HG02885 (cell line): ENCODE measurements at regions not wholly inside any gene's neighbourhood (a gene's known extent, or its start where the extent isn't known, plus 50 kb on each side); places are given as distances from the start of the nearest gene placed in this dataset.

Experiments
- ATAC-seq: cut with Tn5 transposase; IDR thresholded peaks from one replicate; pipeline ENCODE4 v1.9.1; 2021; ENCODE audit warnings: mild to moderate bottlenecking; ENCODE audit not compliant: unreplicated experiment, poor library complexity

DNA sequence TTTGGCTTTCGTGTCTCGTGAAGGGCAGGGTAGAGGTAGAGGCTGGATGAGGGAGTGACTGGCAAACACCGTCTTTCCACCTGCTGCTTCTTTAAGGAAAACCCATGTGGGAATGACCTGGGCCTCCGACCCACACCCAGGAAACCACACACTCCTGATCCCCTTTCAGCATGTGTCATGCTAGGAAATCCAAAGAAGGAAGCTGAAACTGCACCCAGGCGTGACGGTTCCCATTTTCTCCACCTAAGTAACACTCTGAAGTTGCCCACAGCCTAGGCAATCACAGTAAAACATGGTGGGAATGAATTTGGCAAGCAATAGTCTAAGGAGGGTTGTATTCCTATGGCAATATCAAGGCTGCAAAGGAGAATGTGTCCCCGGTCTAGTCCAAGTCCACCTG is 538.4 kb upstream of the NOX3 start:
- ATAC-seq = no peak

DNA sequence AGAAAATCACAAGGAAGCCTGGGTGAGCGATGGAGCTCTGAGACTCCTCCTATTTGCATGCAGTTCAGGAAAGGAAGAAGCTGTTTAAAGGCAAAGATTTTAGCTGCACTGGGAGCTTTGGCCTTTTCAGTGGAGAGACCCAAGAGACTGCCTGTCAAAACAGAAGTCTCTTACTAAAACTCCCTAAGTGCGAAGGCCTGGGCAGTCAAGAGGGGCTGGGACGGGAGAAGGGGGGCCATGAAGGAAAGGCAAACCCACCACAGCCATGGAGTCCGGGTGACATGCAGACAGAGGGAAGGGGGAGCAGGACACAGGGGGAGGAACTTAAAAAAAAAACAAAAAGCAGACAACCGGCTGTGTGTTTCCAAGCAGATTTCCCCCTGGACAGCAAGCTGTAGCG is 537.6 kb upstream of the NOX3 start:
- ATAC-seq = no peak

DNA sequence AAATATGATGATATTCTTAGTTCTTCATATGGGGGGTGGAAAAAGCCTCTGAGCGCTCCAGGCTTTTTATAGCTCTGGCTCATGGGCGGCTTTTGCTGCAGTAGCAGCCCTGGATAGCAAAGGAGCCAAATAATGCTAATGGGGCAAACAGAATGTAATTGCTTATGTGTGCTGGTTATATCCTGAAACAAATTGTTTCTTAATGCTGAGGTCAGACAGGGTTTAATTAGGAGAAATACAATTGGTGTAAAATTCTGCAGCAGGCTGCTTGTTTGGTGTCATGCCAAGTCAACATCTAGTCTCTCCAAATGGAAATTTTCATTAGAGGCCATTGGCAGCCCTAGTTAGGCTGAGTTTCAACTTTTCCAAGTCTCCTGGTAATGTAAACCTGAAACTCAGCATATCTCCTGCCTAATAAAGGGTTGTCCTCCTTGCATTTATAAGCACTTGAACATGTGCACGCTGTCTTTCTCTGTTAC is 530.1 kb upstream of the NOX3 start:
- no peak for ATAC-seq

DNA sequence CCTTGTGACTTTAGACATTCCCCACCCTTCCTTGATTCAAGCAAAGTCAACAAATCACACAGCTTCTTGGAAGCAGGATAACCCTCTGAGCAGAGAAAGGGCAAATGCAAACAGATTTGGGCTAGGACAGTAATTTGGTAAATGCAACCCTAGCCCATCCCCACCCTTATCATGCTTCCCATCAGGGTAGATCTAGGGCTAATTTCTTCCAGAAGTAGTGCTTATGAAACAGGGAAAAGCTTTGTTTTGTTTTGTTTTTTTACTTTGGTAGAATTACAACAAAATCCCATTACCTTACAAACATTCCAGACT is 525.1 kb upstream of the NOX3 start:
- ATAC-seq = no peak

DNA sequence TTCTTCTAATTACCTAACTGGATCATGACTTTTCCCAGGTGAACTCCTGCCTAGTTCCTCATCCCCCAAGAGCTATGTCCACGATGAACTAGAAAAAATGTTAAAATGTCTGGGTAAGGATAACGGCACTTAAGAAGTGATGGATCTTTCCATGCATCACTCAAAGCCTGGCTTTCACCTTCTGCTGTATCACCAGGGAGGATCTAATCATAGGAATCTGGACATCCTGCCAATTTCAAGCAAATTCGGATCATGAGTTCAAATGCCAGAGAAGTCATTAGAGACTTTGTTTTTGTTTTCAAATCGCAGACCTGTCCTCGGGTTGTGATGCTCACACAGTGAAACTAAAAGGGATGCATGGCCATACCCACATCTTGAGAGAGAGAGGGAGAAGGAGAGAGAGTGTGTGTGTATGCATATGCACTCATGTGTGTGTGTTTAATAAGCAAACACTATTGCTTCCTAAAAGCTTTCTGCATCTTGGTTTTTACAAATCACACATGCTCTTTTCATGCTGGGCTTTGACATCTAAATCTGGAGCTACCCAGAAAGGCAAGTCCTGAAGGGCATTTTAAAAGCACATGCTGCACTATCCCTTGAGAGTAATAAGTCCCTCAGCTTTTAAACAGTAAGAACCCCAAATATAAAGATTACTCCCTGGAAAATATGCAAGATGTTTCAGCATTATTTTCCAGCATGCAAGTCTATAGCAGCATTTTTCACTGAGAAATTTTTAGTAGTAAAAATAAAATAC is 524.6 kb upstream of the NOX3 start:
- no peak for ATAC-seq

DNA sequence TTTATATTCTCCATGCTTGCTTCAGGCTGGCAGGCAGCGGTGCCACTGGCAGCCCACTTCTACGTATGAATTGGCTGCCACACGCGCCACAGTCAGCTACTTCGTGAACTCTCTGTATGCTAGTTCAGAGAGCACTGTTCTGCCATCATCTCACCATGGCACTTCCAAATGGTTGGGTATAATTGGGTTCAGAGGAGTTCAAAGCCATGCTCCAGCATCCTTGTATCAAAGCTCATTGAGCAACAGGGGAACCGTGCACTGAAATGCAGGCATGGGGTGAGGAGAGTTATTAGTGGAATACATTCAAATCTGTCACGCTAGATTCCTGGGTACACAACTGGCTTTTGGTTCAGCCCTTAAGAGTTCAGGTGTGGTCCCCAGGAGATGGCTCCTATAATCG is 519.9 kb upstream of the NOX3 start:
- no peak for ATAC-seq

DNA sequence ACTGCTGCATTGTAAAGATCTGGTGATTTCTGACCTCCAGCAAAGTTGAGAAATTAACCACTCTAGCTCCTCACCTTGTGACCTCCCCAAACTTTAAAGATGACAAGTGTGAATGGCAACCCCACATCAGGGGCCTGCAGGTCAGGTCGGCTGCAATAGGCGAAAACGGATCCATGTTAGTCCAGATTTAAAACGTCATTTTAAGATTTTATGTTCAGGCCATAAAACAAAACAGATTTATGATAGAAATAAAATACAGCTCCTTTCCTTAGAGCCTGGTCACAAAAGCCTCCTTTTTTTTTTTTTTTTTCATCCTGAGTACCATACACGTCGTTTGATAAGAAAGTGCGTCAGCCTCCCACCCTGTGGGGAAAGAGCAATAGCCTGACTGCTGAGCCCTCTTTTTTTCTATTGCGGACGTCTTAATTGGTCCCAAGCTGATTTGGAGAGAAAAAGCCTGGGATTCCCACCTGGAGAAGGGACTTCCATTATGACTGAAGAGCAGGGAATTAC is 519.2 kb upstream of the NOX3 start:
- ATAC-seq = no peak

DNA sequence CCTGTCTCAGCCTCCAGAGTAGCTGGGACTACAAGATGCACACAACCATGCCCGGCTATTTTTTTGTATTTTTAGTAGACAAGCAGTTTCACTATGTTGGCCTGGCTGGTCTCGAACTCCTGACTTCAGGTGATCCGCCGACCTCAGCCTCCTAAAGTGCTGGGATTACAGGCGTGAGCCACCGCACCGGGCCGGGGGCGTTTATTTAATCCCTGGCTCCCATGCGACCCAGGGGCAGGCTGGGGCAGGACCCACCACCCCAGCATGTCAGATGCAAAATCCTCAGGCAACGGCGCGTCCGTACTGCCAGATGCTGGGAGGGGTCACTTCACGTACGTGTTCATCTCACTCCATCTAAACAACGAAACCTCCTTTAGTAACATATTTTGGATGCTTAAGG is 518.7 kb upstream of the NOX3 start:
- no peak for ATAC-seq

DNA sequence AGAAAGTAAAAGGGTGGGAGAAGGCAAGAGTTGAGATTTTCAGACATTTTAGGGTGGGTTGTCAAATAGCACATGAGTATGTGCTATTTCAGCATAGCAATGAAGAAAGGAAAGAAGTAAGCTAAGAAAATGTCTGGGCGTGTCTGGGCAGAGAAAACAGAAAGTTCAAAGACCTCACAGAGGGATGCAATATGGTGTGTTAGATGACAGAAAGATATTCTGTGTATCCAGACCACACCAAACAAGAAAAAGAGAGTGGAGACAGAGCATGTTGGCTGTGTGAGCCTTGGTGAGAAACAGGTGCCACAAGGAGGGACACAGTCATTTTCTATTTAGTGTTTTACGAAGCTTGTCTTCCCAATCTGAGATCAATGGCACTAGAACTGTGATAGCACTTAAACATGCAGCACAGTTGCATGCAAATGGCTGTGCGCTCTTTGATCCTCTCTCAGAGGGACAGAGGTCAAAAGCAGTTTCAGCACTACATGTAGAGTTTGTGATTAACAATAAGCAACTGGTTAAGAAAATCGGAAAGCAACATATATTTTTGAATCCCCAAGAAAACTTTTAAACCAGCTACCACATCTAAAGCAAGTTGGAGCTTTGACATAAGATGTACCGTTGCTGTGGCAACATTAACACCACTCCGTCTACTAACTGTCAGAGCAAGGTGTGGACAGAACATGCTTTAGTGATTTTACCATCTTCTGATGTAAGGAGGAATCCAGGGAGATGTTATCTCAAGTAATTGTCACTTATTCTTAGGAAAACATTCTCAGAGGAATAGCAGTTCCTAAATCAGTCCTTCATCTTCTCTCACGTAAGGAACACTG is 515.5 kb upstream of the NOX3 start:
- ATAC-seq = no peak

DNA sequence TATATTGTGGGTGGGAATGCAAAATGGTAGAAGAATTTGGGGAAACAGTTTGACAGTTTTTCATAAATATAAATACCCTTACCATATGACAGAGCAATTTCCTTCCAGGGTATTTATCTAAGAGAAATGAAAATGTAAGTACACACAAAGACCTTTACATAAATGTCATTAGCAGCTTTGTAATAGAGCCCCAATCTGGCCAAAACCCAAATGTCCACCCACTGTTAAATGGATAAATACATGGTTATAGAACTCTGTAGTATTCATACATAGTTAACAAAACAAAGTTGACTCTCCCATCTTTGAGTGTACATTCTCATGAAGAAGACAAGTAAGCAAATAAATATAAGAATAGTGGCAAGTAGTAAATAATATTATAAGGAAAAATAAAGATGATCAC is 514.8 kb upstream of the NOX3 start:
- no peak for ATAC-seq

DNA sequence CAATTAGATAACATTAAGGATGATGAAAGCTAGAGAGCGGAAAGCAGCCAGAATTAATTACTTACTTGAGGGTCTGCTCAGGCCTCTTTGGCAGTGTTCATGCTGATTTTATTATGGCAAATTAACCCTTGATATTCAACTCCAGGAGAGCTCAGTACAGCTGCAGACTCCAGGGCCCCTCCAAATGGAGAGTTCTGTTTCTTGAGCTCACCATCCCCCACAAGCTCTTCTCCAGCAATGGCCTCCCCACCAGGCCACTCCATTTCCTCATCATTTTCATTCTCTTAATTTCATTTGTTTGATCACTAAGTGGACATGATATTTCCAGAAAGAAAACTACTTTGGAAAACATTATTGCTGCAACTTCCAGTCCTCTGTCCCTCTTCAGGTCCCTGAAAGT is 513.3 kb upstream of the NOX3 start:
- no peak for ATAC-seq

DNA sequence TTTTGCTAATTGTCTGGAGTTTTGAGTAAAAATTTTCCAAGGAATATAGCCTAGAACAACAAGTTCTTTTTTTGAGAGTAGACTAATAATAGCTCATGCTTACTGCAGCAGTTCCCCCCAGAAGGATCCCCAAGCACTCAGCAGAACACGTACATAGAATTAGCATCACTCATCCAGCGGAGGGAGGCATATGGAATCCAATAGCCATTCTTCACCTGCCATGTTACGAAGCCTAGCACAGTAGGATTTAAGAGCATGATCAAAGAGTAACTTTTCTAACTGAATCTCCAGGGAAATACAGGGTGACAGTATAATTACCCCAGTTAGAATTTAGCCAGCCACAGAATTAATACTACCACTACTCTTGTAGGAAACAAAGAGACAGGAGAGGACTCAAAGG is 511.7 kb upstream of the NOX3 start:
- ATAC-seq = no peak

DNA sequence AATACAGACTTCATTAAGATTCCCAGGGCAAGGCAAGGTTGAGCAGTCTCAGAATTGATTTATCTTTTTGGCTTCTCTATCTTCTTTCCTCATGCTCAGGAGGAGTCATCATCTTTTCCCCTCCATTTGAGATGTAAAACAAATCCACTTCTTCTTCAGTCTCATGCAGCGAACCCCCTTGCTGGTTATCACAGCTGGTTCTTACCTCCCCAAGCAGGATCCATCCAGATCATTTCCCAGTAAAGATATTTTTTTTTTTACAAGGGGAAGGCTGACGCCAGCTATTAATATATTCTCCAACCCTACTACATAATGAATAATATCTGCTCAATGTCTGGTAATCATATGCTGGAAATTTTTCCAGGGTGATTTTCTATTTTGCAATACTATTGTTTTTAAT is 508.9 kb upstream of the NOX3 start:
- no peak for ATAC-seq

DNA sequence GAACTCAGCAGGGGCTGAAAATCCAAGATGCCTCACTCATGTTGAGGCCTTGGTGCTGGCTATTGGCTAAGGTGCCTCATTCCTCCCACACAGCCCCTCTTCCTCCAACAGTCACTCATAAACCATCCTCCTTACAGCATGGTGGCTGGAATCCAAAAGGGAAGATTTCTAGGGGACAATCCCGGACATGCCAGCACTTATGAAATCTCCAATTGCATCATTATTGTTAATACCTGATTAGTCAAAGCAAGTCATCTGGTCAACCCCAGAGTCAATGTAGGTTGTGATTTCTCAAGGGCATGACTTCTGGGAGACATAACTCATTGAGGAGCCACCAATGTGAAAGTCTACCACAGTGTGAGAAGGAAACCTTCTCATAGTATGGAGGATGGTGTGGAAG is 506.6 kb upstream of the NOX3 start:
- no peak for ATAC-seq

DNA sequence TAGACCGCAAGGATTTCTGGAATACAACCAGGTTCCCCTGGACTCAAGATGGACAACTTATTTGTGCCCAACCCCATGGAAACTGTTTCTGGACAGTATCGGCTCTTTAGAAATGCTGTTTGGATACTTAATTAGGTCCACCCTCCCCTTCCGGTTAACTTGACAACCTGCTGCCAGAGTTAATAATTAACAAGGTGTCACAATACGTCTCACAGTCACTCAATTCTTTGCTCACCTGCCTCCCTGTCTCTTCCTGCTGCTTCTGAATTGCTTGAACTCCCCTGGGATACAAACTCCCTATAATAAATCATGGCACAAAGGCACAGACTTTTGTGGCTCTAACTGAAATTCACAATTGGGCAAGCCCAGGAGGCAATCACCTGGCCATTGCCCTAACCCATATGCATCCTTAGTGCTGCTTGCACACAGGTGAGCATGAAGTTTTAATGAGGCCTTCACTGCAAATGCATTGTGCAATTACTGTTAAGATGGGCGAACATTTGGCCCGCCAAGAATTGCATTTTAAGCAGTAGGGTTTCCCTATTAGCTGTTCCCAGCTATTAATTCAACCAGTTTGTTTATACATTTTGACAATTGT is 504.4 kb upstream of the NOX3 start:
- no peak for ATAC-seq

DNA sequence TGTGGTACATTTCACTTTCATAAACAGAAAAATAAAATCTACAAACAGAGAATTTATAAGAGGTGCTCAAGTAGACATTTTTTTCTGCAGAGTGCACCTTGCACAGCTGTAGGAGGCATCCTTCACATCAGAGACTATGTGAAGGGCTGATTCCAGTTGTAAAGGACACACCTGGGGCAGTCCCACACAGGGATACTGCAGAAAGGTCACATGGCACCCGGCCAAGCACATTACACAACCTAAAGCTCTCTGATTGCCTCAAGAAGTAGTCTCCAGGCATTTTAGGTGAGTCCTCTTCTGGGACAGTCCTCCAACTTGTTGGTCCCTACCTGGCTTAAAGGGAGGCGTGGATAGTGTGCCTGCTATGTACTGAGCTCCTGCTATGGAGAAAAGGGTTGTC is 502.9 kb upstream of the NOX3 start:
- no peak for ATAC-seq

DNA sequence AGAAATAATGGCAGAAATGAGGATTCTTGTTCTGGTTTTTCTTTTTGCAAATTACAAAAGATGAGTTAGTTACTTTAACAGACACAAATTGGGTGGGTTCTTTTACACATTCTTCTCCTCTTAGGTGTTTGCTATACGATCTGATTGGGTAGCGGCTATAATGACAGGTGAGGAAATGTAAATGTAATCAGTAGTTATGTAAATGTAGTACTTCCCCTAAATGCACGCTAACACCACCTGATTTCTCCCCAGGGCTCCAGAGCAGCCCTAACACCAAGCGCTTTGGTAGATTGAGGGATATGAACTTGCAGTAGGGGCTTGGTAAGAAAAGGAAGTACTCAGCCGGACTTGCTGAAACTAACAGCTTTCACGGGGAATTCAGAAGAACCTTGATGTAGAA is 499.4 kb upstream of the NOX3 start:
- ATAC-seq = no peak

DNA sequence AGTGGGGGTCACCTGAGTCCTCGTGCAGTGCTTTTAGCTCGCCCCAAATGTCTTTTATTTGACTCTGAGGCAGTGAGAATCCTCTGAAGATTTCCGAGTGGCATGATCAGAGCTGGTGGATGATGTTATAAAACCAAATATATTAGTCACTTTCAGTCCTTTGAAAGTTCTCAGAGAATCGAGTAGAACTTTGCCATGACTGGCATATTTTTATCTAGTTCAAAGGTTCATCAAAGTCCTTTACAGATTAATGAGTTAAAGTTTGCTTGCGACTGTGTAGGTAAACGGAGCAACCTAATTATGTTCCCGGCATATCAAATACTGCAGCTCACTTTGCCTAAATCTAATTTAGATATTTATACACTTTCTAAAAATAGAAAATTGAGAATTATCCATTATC is 498.5 kb upstream of the NOX3 start:
- ATAC-seq = no peak

DNA sequence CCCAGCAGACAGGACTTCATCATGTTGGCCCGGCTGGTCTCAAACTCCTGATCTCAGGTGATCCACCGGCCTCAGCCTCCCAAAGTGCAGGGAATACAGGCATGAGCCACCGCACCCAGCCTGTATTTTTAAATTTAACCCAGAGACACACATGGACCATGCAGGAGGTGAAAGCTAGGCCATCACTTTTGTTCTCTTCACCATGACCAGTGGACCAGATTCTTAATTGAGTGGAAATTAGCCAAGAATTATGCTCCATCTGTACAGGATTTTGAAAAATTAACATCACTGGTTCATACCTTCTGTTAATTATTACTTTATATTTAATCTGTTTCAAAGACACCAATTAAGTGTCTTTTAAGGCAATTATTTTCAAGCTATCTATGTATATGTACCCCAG is 493.6 kb upstream of the NOX3 start:
- ATAC-seq = no peak

DNA sequence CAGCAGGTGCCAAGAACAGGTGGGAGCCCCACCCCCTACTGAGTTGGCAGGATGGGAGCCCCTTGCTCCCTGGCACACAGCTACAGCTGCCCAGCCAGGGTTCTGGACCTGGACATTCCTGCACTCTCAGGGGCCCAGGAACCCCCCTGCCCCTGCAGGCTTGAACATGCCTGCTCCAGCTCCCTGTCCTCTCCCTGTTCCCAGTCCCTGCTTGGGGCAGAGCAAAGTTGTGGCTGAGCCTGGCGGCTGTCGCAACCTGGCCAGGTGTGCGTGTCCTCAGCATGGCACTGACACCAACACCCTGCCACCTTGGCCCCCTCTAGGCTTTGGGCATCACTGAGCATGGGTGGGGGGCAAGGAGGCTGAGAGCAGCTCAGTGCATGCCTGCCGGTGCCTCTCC is 491.2 kb upstream of the NOX3 start:
- no peak for ATAC-seq

DNA sequence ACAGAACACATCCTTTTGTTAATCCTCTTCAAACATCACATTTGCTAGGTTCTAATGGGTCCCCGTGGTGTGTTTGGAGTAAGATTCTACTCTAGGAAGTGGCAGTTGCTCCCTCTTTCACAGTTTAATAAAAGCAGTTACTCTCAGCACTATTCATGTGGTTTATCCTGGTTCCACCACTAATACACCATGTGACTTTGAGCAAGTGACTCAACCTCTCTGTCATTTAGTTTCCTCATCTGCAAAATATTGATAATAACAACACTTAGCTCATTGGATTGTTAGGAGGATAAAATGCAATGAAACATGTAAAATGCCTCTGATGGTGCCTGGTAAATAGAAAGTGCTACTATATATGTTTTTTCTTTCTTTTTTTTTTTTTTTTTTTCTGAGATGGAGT is 488.0 kb upstream of the NOX3 start:
- no peak for ATAC-seq
